ENCODE measurements at regions not wholly inside any gene's neighbourhood (a gene's known extent, or its start where the extent isn't known, plus 50 kb on each side); places are given as distances from the start of the nearest gene placed in this dataset.
A peak's percentile ranks its signal among the peaks of the same experiment; 100 is the strongest.

- Mint-ChIP-seq H3K9me3 (peaks cover 2 to 11% (median 7%) of the 10 kb centered on the region in 7 donors), H3K4me1 (no peaks in the 10 kb centered on the region), H3K4me3 (no peak overlapping the region), H3K36me3 (no peaks in the 10 kb centered on the region), H3K27me3 (no peaks in the 10 kb centered on the region), H3K27ac (no peak overlapping the region)
- ATAC-seq (ENCODE audit: low read depth in 2 of 2) (no peak), DNase-seq (no peak)
- Histone ChIP-seq H3K9me3 (ENCODE audit: control insufficient read depth in 2 of 2, low read length in 2 of 2) (no peaks in the 10 kb centered on the region), H3K36me3 (ENCODE audit: control insufficient read depth, insufficient read depth, low read length) (no peaks in the 10 kb centered on the region), H3K27ac (ENCODE audit: insufficient read depth, low read length, poor library complexity, severe bottlenecking) (no peak overlapping the region), H3K4me1 (ENCODE audit: control insufficient read depth, insufficient read depth, low read length, poor library complexity, severe bottlenecking) (no peaks in the 10 kb centered on the region), H3K27me3 (ENCODE audit: control insufficient read depth, insufficient read depth, low read length) (no peaks in the 10 kb centered on the region), H3K4me3 (ENCODE audit: low read depth, low read length) (no peak overlapping the region)
Observed at GRCh38 chr13:37403776-37404527, 194.6 kb downstream of the POSTN start.

- DNase-seq (no peak), ATAC-seq (ENCODE audit: low read depth in 2 of 2) (no peak)
- no peaks in the 10 kb centered on the region for H3K4me1 ChIP-seq (ENCODE audit: control insufficient read depth, insufficient read depth, low read length, poor library complexity, severe bottlenecking)
- no peak overlapping the region for H3K27ac ChIP-seq (ENCODE audit: insufficient read depth, low read length, poor library complexity, severe bottlenecking)
- H3K27me3 Mint-ChIP-seq: no peaks in the 10 kb centered on the region
- no peaks in the 10 kb centered on the region for H3K36me3 Mint-ChIP-seq
- H3K36me3 ChIP-seq (ENCODE audit: control insufficient read depth, insufficient read depth, low read length): no peaks in the 10 kb centered on the region
- no peaks in the 10 kb centered on the region for H3K4me1 Mint-ChIP-seq
- no peak overlapping the region for H3K27ac Mint-ChIP-seq
- H3K4me3 Mint-ChIP-seq: no peak overlapping the region
- H3K4me3 ChIP-seq (ENCODE audit: low read depth, low read length): no peak overlapping the region
- H3K9me3 Mint-ChIP-seq: peaks cover 2 to 11% (median 7%) of the 10 kb centered on the region in 7 donors
- H3K27me3 ChIP-seq (ENCODE audit: control insufficient read depth, insufficient read depth, low read length): no peaks in the 10 kb centered on the region
- H3K9me3 ChIP-seq (ENCODE audit: control insufficient read depth in 2 of 2, low read length in 2 of 2): no peaks in the 10 kb centered on the region
Observed at GRCh38 chr13:37401721-37402120, 196.8 kb downstream of the POSTN start.

- Mint-ChIP-seq H3K27ac (no peak overlapping the region), H3K9me3 (peaks cover 2 to 17% (median 10%) of the 10 kb centered on the region in 7 donors), H3K4me1 (no peaks in the 10 kb centered on the region), H3K27me3 (no peaks in the 10 kb centered on the region), H3K4me3 (peak overlapping the region in 1 of 4 donors; percentile 53), H3K36me3 (no peaks in the 10 kb centered on the region)
- DNase-seq: no peak
- Histone ChIP-seq H3K9me3 (ENCODE audit: control insufficient read depth in 2 of 2, low read length in 2 of 2) (no peaks in the 10 kb centered on the region), H3K27ac (ENCODE audit: insufficient read depth, low read length, poor library complexity, severe bottlenecking) (no peak overlapping the region), H3K4me1 (ENCODE audit: control insufficient read depth, insufficient read depth, low read length, poor library complexity, severe bottlenecking) (no peaks in the 10 kb centered on the region), H3K4me3 (ENCODE audit: low read depth, low read length) (no peak overlapping the region), H3K27me3 (ENCODE audit: control insufficient read depth, insufficient read depth, low read length) (no peaks in the 10 kb centered on the region), H3K36me3 (ENCODE audit: control insufficient read depth, insufficient read depth, low read length) (no peaks in the 10 kb centered on the region)
- no peak for ATAC-seq (ENCODE audit: low read depth in 2 of 2)
Observed at GRCh38 chr13:37397535-37397934, 201.0 kb downstream of the POSTN start.

GRCh38 chr13:37395544-37395943, 203.0 kb downstream of the POSTN start:
- Mint-ChIP-seq H3K27ac (no peak overlapping the region), H3K9me3 (peaks cover 1 to 14% (median 9%) of the 10 kb centered on the region in 7 donors), H3K4me3 (no peak overlapping the region), H3K36me3 (no peaks in the 10 kb centered on the region), H3K27me3 (no peaks in the 10 kb centered on the region), H3K4me1 (no peaks in the 10 kb centered on the region)
- no peak for ATAC-seq (ENCODE audit: low read depth in 2 of 2)
- no peak for DNase-seq
- Histone ChIP-seq H3K4me1 (ENCODE audit: control insufficient read depth, insufficient read depth, low read length, poor library complexity, severe bottlenecking) (no peaks in the 10 kb centered on the region), H3K27ac (ENCODE audit: insufficient read depth, low read length, poor library complexity, severe bottlenecking) (no peak overlapping the region), H3K4me3 (ENCODE audit: low read depth, low read length) (no peak overlapping the region), H3K9me3 (ENCODE audit: control insufficient read depth in 2 of 2, low read length in 2 of 2) (peaks cover 0 to 4% of the 10 kb centered on the region in 2 experiments), H3K36me3 (ENCODE audit: control insufficient read depth, insufficient read depth, low read length) (no peaks in the 10 kb centered on the region), H3K27me3 (ENCODE audit: control insufficient read depth, insufficient read depth, low read length) (no peaks in the 10 kb centered on the region)

GRCh38 chr13:37392389-37392788, 206.2 kb downstream of the POSTN start:
- peaks cover 0 to 4% of the 10 kb centered on the region in 2 experiments for H3K9me3 ChIP-seq (ENCODE audit: control insufficient read depth in 2 of 2, low read length in 2 of 2)
- no peaks in the 10 kb centered on the region for H3K36me3 Mint-ChIP-seq
- no peak overlapping the region for H3K27ac Mint-ChIP-seq
- no peak for ATAC-seq (ENCODE audit: low read depth in 2 of 2)
- H3K9me3 Mint-ChIP-seq: peaks cover 0 to 17% (median 8%) of the 10 kb centered on the region in 7 donors
- no peaks in the 10 kb centered on the region for H3K4me1 ChIP-seq (ENCODE audit: control insufficient read depth, insufficient read depth, low read length, poor library complexity, severe bottlenecking)
- H3K27me3 ChIP-seq (ENCODE audit: control insufficient read depth, insufficient read depth, low read length): no peaks in the 10 kb centered on the region
- H3K4me1 Mint-ChIP-seq: no peaks in the 10 kb centered on the region
- no peak overlapping the region for H3K4me3 ChIP-seq (ENCODE audit: low read depth, low read length)
- DNase-seq: no peak
- no peak overlapping the region for H3K27ac ChIP-seq (ENCODE audit: insufficient read depth, low read length, poor library complexity, severe bottlenecking)
- H3K4me3 Mint-ChIP-seq: no peak overlapping the region
- no peaks in the 10 kb centered on the region for H3K36me3 ChIP-seq (ENCODE audit: control insufficient read depth, insufficient read depth, low read length)
- no peaks in the 10 kb centered on the region for H3K27me3 Mint-ChIP-seq

GRCh38 chr13:37390735-37391134, 207.8 kb downstream of the POSTN start:
- ATAC-seq (ENCODE audit: low read depth in 2 of 2) (no peak), DNase-seq (no peak)
- Histone ChIP-seq H3K27me3 (ENCODE audit: control insufficient read depth, insufficient read depth, low read length) (no peaks in the 10 kb centered on the region), H3K4me3 (ENCODE audit: low read depth, low read length) (no peak overlapping the region), H3K4me1 (ENCODE audit: control insufficient read depth, insufficient read depth, low read length, poor library complexity, severe bottlenecking) (no peaks in the 10 kb centered on the region), H3K9me3 (ENCODE audit: control insufficient read depth in 2 of 2, low read length in 2 of 2) (peaks cover 0 to 4% of the 10 kb centered on the region in 2 experiments), H3K36me3 (ENCODE audit: control insufficient read depth, insufficient read depth, low read length) (no peaks in the 10 kb centered on the region), H3K27ac (ENCODE audit: insufficient read depth, low read length, poor library complexity, severe bottlenecking) (no peak overlapping the region)
- Mint-ChIP-seq H3K4me3 (no peak overlapping the region), H3K9me3 (peaks cover 0 to 12% (median 7%) of the 10 kb centered on the region in 7 donors), H3K4me1 (no peaks in the 10 kb centered on the region), H3K36me3 (no peaks in the 10 kb centered on the region), H3K27ac (no peak overlapping the region), H3K27me3 (no peaks in the 10 kb centered on the region)

GRCh38 chr13:37385956-37386670, 212.5 kb downstream of the POSTN start:
- Histone ChIP-seq H3K9me3 (ENCODE audit: control insufficient read depth in 2 of 2, low read length in 2 of 2) (no peaks in the 10 kb centered on the region), H3K36me3 (ENCODE audit: control insufficient read depth, insufficient read depth, low read length) (no peaks in the 10 kb centered on the region), H3K4me1 (ENCODE audit: control insufficient read depth, insufficient read depth, low read length, poor library complexity, severe bottlenecking) (no peaks in the 10 kb centered on the region), H3K4me3 (ENCODE audit: low read depth, low read length) (no peak overlapping the region), H3K27ac (ENCODE audit: insufficient read depth, low read length, poor library complexity, severe bottlenecking) (no peak overlapping the region), H3K27me3 (ENCODE audit: control insufficient read depth, insufficient read depth, low read length) (no peaks in the 10 kb centered on the region)
- no peaks in the 10 kb centered on the region for H3K4me1 Mint-ChIP-seq
- DNase-seq (no peak), ATAC-seq (ENCODE audit: low read depth in 2 of 2) (no peak)
- no peak overlapping the region for H3K4me3 Mint-ChIP-seq
- no peaks in the 10 kb centered on the region for H3K27me3 Mint-ChIP-seq
- peaks cover 0 to 7% (median 4%) of the 10 kb centered on the region in 7 donors for H3K9me3 Mint-ChIP-seq
- H3K36me3 Mint-ChIP-seq: no peaks in the 10 kb centered on the region
- no peak overlapping the region for H3K27ac Mint-ChIP-seq

Measured in CD4-positive, CD25-positive, alpha-beta regulatory T cell (primary cell).